Kidney glomerular epithelial cell (primary cell): ENCODE measurements at regions not wholly inside any gene's neighbourhood (a gene's known extent, or its start where the extent isn't known, plus 50 kb on each side); places are given as distances from the start of the nearest gene placed in this dataset.
"Not testable (repeated sequence)": the region's sequence is repeated elsewhere in the genome, so short reads cannot be mapped to it uniquely, and the experiment has no call there.

Source experiments
- DNase-seq: peaks from one replicate; lab custom pipeline; 2025; lab: John Stamatoyannopoulos, UW

DNA sequence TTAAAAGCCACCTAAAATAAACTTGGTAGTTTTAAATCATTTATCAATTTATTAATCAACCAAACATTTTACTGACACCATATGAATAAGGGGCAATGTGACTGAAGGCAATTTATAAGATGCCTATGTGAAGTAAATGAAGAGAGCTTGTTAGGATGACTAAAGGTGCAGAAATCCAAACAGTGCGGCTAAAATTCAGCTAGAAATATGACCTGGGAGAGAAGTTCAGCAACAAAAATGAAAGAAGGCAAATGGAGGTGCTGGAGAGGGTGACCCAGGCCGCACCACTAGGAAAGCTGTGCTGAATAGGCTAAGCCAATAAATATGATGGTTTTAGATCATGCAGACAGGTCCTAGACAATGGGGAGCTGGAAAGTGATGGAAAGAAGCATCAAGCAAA, 403.7 kb downstream of the BTG1 start:
- no peak for DNase-seq

DNA sequence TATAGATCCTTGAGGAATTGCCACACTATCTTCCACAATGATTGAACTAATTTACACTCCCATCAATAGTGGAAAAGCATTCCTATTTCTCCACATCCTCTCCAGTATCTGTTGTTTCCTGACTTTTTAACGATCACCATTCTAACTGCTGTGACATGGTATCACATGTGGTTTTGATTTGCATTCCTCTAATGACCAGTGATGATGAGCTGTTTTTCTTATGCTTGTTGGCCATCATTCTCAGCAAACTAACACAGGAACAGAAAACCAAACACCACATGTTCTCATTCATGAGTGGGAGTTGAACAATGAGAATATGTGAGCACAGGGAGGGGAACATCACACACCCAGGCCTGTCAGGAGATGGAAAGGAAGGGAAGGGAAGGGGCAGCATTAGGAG, 411.8 kb downstream of the BTG1 start:
- not testable (repeated sequence) for DNase-seq

DNA sequence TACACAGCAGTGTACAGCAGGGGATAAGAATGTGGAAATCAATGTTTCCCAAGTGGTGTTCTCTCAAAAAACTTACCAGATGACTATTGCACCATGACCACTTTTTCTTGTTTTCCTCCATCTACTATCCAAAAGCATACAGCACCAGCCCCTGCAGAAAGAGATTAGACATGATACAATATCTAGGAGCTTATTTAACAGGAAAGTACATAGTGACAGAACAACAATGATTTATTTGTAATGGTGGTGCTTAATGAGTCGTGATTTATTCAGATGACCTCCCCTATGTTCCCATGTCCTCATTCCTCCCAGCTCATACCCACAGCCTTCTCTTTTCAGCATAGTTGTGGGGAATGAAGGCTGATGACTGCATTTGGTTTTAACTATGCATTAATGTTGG, 413.6 kb downstream of the BTG1 start:
- peak; percentile 17 for DNase-seq

DNA sequence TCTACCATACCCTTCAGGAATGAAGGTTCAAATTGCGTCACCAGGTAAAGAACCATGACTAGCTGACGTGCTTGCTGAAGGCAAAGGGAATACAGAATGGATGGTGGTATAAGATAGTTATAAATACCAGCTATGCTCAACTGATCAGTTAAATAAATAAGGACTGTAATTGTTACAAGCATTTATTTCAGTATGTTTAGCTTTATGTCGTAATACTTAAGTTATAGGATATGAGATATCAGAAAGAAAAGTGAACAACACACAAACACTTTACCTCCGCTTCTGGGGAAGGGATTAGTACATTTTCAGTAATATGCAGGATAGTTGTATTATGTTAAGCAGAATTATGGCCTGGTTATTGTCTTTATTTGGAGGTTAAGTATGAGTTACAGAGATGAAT, 416.1 kb downstream of the BTG1 start:
- DNase-seq, result no peak

DNA sequence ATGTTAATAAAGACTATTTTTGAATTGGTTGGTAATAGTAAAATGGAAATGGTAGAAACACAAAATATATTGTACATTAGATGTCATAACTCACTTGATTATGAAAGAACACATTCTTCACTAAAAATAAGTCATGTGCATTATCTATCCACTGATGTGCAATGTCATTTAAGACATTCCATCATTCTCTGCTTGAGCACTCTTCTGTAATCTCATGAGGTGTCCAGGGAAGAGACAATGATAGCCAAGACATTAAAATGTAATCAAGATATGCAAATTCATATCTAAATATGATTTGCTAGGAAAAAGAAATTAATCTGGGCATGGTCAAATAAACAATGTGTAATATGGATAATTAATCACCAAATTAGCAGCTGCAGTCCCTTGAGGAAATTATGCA, 422.5 kb downstream of the BTG1 start:
- DNase-seq, result no peak

DNA sequence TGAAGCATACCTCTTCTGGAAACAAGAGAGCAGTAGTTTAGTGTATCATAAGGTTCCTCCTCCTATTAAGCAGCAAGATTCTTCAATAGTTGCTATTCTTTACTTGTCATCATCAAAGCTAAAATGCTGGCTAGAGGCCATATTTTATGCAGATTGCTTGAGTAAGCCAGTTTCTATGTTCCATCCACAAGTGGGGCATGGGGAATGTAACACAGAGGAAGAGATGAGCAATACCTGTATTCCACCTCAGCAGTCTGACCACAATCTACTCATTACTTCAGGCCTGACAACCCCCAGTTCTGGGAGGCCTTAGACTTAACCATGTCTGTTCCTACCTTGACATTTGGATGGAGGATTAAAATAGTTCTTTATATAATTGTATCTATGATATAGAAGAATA, 423.6 kb downstream of the BTG1 start:
- peak; percentile 54 for DNase-seq

DNA sequence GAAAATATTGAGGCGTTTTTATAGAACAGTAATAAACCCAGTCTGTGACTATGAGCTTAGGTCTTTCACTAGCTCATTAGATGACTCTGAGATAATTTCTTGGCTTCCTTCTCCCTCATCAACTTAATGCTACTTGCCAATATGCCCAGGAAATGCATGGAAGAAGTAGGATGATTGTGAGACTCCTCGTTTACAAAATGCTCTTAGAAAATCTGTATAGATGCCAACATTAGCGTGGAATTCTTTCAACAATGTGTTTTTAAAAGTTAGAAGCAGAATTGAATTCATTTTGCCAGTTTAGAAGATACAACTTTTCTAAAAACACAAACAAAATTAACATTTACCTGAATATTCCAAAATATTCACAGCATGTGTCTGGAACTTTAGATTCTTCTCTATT, 424.6 kb downstream of the BTG1 start:
- DNase-seq, result no peak

DNA sequence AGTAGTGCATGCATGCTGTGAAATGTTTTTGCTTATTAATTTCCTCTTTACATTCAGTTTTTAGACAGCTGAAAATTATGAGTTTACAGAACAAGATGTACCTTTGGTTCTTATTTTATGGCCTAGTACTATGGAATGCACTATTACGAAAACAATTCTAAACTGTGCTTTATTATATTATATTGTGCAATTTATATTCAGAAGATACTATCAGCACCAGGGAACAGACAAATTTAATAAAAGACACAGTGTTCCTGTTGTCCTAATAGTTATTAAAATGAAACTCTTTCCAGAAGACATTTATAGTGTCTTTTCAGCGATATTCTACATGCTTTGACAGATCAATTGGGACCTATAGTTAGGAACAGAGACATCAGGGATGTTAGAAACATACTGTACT, 427.3 kb downstream of the BTG1 start:
- no peak for DNase-seq

DNA sequence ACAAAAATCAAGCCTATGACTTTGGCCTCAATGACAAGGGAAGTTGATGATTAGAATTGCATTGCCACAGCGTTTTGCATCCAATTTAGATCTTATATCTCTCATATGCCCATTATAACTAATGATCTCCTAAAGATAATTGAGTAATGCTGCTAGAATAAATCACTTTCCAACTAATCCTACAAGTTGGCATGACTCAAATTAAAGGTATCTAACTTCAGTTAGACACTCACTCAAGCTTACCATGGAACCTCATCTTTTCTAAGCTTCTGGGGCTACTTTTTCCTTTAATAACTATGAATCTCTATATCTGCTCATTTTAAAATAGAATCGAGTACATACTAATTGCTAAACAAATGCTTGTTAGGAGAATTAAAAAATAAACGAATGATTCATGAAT, 427.8 kb downstream of the BTG1 start:
- peak; percentile 0 for DNase-seq

DNA sequence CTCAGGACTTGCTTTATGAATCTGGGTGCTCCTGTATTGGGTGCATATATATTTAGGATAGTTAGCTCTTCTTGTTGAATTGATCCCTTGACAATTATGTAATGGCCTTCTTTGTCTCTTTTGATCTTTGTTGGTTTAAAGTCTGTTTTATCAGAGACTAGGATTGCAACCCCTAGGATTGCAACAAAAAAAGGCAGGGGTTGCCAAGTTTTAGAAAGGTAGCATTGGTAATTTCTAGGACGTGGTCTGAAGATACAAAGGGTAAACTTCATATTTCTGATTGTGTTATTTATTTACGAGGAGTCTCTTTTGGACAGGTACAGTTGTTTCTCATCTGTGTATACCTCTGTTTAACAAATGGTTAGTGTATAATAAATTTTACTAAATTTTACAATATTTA, 433.7 kb downstream of the BTG1 start:
- not testable (repeated sequence) for DNase-seq

DNA sequence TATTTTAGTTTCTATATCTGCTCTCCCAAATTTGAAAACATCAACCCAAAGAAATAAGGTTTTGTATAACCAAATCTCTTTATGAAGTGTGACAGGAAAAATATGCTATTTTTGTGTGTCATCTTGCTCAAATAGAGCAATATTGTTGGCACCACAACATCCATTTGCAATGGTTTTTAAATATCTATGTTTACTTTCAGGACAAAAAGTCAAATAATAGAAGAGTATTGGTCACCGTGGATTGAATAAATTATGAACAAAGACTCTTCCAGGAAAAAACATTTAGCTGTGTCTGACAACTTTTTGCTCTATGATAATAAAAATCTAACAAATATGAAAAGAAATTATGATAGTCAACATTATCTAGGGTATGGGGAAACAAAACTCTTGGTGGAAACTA, 439.2 kb downstream of the BTG1 start:
- no peak for DNase-seq

DNA sequence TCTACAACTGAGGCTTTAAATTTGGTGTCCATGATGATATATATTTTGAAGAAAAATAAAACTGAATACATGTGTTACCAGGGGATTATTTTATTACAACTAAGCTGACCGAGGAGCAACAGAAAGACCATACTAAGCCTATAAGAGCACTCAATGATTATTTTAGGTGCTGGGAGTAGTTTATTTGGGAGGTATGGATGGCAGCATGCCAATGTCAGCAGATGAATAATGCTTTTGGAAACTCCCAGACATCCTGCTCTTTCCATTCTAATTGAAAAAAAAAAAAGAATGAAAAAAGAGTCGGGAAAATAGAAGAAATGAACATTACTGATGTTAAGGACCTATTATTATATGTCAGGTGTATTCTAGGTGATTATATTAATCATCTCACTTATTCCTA, 441.2 kb downstream of the BTG1 start:
- peak; percentile 51 for DNase-seq

DNA sequence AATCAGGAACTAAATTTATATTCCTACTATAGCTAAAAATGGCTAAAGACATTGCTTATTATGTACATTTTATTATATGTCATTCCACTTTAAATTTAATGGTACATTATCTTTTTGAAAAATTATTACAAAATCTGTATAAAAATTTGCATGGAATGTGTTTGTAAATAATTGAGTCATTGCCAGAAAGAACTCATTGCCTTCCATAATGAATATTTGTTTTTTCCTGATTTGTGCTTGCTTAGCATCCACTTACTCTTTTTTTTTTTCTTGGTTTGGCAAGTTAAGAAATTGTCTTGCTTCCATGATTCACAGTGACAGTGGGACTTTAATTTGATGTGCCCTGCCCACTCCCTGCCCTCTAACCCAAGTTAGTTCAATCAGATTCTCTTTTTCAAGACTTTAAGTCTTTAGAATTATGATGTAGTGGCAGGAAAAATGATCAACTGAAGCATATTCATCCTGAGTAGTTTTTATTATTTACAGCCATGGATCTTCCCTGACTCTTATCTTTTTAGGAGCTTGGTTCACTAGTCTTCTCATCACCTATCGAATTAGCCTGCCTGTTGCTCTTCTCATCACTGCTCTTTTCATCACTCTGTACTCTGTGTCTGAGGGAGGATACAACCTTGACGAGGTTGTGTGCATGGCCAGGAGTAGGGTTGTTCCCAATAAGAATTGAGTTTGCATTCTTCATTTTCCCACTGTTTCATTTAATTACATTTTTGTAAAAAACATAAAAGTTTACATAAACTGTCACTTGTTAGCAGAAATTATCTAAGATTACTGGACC, 442.0 kb downstream of the BTG1 start:
- DNase-seq, result no peak

DNA sequence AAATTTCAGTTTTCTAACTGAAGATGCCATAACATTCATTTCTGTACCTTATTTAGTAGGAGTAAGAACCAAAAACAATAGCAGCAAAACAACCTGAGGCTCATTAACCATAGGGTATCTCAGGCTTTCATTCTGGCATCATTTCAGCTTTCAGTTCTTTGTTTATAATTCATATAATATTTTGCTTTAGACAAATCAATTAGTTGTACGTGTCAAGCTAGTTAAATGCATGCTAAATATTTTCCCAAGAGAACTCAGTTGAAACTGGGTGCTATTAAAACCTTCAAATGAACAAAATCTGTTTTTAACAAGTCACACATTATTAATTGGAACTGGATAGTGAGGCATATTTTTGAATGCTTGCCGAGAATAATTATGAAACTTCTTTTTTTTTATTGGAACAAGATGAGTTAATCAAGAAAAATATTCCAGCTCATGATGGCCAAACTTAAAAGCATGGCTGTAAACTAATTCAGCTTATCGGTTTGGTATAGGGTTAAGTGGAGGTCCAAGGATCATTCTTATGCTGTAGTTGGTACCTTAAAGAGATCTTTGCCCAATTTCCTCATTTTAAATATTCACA, 442.7 kb downstream of the BTG1 start:
- DNase-seq, result no peak

DNA sequence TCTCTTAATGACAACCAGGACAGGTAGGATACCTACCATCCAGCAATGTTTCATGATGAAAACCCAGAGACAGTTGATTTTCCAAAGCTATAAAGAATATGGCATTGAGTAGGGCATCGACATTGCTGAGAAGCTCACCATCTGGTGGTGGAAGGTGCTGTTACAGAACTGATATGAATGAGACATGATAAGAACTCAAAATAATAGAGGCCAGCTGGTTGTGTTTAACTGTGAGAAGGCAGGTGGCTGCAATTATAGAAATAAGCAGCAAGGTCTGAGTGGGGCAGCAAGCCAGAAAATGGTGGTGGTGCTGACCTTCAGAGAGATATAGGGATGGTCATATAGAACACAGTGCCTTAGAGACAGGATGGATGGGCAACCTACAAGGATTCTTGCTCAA, 449.7 kb downstream of the BTG1 start:
- DNase-seq, result no peak

DNA sequence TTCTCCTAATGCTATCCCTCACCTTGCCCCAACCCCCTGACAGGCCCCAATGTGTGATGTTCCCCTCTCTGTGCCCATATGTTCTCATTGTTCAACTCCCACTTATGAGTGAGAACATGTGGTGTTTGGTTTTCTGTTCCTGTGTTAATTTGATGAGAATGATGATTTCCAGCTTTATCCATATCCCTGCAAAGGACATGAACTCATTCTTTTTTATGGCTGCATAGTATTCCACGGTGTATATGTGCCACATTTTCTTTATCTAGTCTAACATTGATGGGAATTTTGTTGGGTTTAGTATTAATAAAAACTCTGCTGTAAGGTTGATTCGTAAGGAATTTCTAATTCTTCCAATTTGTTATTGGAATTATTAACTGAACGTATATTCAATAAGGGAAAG, 450.2 kb downstream of the BTG1 start:
- not testable (repeated sequence) for DNase-seq

DNA sequence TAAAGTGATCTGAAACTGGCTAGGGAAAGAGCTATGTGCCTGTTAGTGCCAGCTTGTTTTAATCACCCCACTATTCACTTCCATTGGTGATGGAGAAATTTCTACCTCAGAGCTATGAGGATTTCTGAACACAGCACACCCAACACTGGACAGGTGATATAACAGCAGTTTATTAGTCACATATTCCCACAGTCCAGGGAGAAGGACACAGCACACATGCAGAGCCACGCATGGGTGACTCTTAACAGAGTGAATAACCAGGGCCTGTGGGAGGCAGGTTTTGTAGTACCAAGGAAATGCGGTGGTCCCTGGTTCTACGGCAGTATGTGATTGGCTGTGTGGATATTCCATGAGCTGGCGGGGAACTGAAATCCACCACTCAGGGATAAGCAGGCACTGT, 455.1 kb downstream of the BTG1 start:
- no peak for DNase-seq

DNA sequence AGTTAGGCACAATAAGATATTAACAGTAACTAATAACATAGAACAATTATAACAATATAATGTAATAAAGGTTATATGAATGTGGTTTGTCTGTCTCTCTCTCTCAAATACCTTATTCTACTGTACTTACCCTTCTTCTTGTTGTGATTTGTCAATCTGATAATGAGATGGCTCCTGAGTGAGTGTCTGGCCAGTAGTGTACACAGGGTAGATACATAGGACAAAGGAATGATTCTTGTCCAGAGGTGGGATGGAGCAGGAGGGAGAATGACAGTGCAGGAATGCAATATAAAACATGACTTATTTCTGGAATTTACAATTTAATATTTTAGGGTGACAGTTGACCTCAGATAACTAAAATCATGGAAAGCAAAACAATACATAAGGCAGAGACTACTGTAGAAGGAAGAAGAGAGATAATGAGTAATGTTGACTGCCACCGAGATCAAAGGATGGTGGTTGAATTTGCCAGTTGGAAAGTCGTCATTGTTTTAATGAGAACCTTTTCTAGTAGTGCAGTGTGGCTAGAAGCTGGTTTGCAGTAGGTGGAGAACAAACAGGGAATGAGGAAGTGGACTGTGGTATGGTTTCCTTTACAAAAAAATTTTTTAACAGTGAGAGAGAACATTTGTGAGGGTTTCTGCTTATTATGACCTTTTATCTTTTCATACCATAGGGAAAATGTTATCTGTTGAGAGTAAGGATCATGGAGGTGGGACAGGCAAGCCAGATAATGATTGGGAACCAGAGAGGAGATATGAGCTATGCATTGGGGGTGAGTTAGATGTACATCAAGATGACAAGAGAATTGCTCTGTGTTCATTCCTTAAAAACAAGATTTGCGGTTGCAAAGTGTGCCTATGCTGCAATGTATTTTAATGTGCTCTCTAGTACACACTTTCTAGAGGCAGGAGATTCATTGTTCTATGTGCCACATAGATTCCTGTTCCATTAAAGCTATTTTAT, 458.3 kb downstream of the BTG1 start:
- DNase-seq, result no peak

DNA sequence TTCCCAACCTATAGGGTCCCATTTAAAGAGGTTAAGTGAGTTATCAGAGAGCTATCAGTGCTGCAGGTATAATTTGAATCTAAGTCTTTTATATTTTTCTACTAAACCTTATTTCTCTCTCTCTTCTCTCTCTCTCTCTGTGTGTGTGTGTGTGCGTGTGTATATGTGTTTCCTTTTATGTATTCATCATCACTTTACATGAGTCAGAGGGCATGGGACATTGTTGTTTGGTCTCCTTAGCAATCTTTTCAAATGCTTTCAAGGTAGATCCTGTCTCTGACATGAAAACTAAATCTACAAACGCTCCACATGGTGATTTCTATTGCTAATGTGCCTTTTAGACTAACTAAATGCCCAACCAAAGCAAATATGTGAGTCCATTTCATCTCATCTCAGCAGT, 459.7 kb downstream of the BTG1 start:
- DNase-seq, result no peak

DNA sequence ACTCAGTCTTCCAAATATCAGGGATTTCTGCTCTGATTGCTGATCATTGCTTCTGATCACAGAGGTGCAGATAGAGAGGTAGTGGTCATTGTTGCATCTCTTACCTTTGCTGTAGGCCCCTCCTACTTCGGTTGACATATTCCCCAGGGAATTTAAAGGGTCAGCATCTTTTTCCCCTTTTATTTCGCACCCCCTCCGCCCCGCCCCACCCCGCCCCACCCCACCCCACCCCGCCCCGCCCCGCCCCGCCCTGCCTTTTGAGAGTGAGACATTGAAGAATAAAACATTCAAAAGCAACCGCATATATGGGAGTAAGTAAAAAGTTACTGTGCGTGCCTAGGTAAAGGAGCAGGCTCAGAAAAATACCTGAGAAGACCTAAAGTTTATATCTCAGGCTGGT, 463.9 kb downstream of the BTG1 start:
- DNase-seq, result no peak

DNA sequence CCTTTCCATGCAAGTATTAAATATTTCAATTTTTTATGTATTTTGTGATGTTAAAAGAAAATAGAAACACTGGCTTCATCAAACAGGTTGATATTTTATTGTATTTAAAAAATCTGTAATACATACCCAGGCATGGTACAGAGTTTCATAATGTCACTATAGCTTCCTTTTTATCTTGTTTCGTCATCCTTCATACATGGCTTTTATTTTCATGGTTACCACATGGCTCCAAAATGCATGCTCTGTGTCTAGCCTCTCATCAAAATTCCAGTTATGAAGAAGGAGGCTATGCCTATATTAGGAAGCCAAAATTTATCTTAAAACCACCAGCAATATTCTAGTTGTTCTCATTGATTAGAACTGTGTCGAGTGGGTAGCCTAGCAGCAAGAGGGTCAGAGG, 464.8 kb downstream of the BTG1 start:
- no peak for DNase-seq

DNA sequence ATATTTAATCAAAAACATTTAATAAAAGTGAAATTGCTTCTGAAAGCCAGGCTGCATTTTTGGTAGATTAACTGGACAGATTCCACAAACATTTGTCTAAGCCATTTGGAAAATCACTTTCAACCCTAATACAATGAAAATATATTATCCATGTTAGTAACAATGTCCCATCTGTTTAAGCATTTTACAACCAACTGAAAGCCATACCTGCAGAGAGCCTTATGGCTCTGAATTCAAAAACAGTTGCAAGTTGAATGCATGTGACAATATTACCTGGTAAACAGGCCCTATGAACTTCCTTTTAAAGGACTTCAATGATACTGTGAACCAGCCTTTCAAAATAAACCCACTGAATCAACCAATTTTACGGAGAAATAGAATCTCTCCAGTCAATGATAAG, 468.1 kb downstream of the BTG1 start:
- no peak for DNase-seq

DNA sequence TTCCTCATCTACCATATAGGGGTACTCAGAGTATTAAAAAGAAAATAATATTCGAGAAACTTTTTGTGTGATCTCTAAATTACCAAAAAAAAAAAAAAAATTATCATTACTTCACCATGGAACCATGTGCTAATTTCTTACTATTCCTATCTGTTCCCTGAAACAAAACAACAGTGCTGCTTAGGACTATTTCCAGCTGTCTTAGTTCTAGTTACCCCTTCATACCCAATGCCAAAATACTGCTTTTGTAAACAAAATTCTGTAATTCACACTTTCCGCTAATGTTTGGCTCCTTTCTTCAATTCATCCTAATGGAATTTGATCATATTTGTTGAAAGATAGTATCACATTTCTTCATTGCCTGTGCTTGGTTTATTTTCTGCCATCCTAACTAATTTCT, 470.2 kb downstream of the BTG1 start:
- DNase-seq, result no peak
